Liver (tissue), 8 donors: ENCODE measurements at regions not wholly inside any gene's neighbourhood (a gene's known extent, or its start where the extent isn't known, plus 50 kb on each side); places are given as distances from the start of the nearest gene placed in this dataset.

Source experiments
- DNase-seq: peaks from one replicate; pipeline ENCODE4 v3.0.0-alpha.2; 2017; ENCODE audit warnings: low spot score
- H3K27ac ChIP-seq, 2 donors: one replicate each; pipeline ENCODE4 v1.7.0; 2013; ENCODE audit warnings: inconsistent platforms in 2 of 2, low read length in 2 of 2, control low read depth in 1 of 2, low read depth in 1 of 2, mild to moderate bottlenecking in 1 of 2
- H3K27me3 ChIP-seq, 4 donors: one replicate each; pipeline versions ENCODE4 v1.6.1 to v1.7.0; 2013; ENCODE audit warnings: low read length in 3 of 4, inconsistent platforms in 1 of 4, mild to moderate bottlenecking in 1 of 4, moderate library complexity in 1 of 4; ENCODE audit not compliant: control insufficient read depth in 4 of 4, insufficient read depth in 4 of 4
- H3K36me3 ChIP-seq, 4 donors: one replicate each; pipeline versions ENCODE4 v1.6.1 to v1.7.0; 2013; ENCODE audit warnings: low read length in 3 of 4, mild to moderate bottlenecking in 3 of 4, low read depth in 1 of 4, moderate library complexity in 1 of 4; ENCODE audit not compliant: control insufficient read depth in 4 of 4, insufficient read depth in 3 of 4
- H3K4me1 ChIP-seq, 4 donors: one replicate each; pipeline versions ENCODE4 v1.6.1 to v1.7.0; 2013; ENCODE audit warnings: low read length in 3 of 4, mild to moderate bottlenecking in 3 of 4, moderate library complexity in 1 of 4; ENCODE audit not compliant: control insufficient read depth in 4 of 4, insufficient read depth in 4 of 4
- H3K4me3 ChIP-seq, 3 donors: one replicate each; pipeline versions ENCODE4 v1.6.1 to v1.7.0; 2013; ENCODE audit warnings: low read length in 3 of 3, control low read depth in 1 of 3, low read depth in 1 of 3, mild to moderate bottlenecking in 1 of 3
- H3K9ac ChIP-seq, 2 donors: one replicate each; pipeline ENCODE4 v1.7.0; 2013; ENCODE audit warnings: low read length in 2 of 2, mild to moderate bottlenecking in 2 of 2, moderate library complexity in 2 of 2, control low read depth in 1 of 2, low read depth in 1 of 2
- H3K9me3 ChIP-seq, 4 donors: one replicate each; pipeline versions ENCODE4 v1.6.1 to v1.7.0; 2013; ENCODE audit warnings: low read length in 3 of 4; ENCODE audit not compliant: control insufficient read depth in 4 of 4
- ATF3 ChIP-seq: IDR thresholded peaks from 2 replicates; pipeline ENCODE4 v1.6.1; 2016; ENCODE audit warnings: antibody characterized with exemption
- CTCF ChIP-seq: fragments of 150-350 bp; IDR thresholded peaks from 2 replicates; pipeline ENCODE4 v1.5.1; 2017; ENCODE audit warnings: improper control_type of control experiment, low read depth, low read length; ENCODE audit not compliant: missing input control
- EGR1 ChIP-seq, 2 donors: IDR thresholded peaks; 2 replicates each; pipeline ENCODE4 v1.6.1; 2016 to 2018; ENCODE audit warnings: antibody characterized with exemption in 2 of 2, low read depth in 2 of 2
- FOXA1 ChIP-seq: IDR thresholded peaks from 2 replicates; pipeline ENCODE4 v1.6.1; 2016; ENCODE audit warnings: antibody characterized with exemption
- FOXA2 ChIP-seq: IDR thresholded peaks from 2 replicates; pipeline ENCODE4 v1.6.1; 2016; ENCODE audit warnings: antibody characterized with exemption
- GABPA ChIP-seq, 2 donors: IDR thresholded peaks in 1 of 2; conservative IDR thresholded peaks in 1 of 2; 2 replicates each; pipeline ENCODE4 v1.6.1; 2016; ENCODE audit warnings: antibody characterized with exemption in 2 of 2, mild to moderate bottlenecking in 1 of 2, moderate library complexity in 1 of 2
- HNF4A ChIP-seq, 2 donors: conservative IDR thresholded peaks; 2 replicates each; pipeline ENCODE4 v1.6.1; 2016; ENCODE audit warnings: antibody characterized with exemption in 2 of 2, mild to moderate bottlenecking in 2 of 2
- HNF4G ChIP-seq: IDR thresholded peaks from 2 replicates; pipeline ENCODE4 v1.6.1; 2016; ENCODE audit warnings: antibody characterized with exemption
- JUND ChIP-seq, 2 donors: IDR thresholded peaks; 2 replicates each; pipeline ENCODE4 v1.6.1; 2016; ENCODE audit warnings: antibody characterized with exemption in 2 of 2
- MAX ChIP-seq: IDR thresholded peaks from 2 replicates; pipeline ENCODE4 v1.6.1; 2016; ENCODE audit warnings: antibody characterized with exemption
- NR2F2 ChIP-seq: IDR thresholded peaks from 2 replicates; pipeline ENCODE4 v1.6.1; 2016; ENCODE audit warnings: antibody characterized with exemption
- RAD21 ChIP-seq, 2 donors: IDR thresholded peaks; 2 replicates each; pipeline ENCODE4 v1.6.1; 2016; ENCODE audit warnings: antibody characterized with exemption in 2 of 2, mild to moderate bottlenecking in 2 of 2
- REST ChIP-seq: IDR thresholded peaks from 2 replicates; pipeline ENCODE4 v1.6.1; 2016; ENCODE audit warnings: antibody characterized with exemption, mild to moderate bottlenecking
- RXRA ChIP-seq, 2 donors: IDR thresholded peaks; 2 replicates each; pipeline ENCODE4 v1.6.1; 2017 to 2018; ENCODE audit warnings: antibody characterized with exemption in 2 of 2, mild to moderate bottlenecking in 1 of 2
- SP1 ChIP-seq: IDR thresholded peaks from 2 replicates; pipeline ENCODE4 v1.6.1; 2018; ENCODE audit warnings: antibody characterized with exemption, mild to moderate bottlenecking
- TAF1 ChIP-seq: conservative IDR thresholded peaks from 2 replicates; pipeline ENCODE4 v1.6.1; 2016; ENCODE audit warnings: antibody characterized with exemption, mild to moderate bottlenecking
- YY1 ChIP-seq: IDR thresholded peaks from 2 replicates; pipeline ENCODE4 v1.6.1; 2016; ENCODE audit warnings: antibody characterized with exemption, mild to moderate bottlenecking
- ZBTB33 ChIP-seq: IDR thresholded peaks from 2 replicates; pipeline ENCODE4 v1.6.1; 2016; ENCODE audit warnings: antibody characterized with exemption
- WGBS: extraction: QIAGEN DNeasy Blood & Tissue Kit; methylation state at CpG from one replicate; pipeline ENCODE4 v1.1.7; 2013; 5-methylcytosine and 5-hydroxymethylcytosine counted together
- donor health status: healthy.
- donor health status: healthy.
- donor health status: healthy.
- donor health status: healthy.
- donor health status: healthy.

- H3K4me3 ChIP-seq, result no peak overlapping the region
- WGBS, result 83% methylated on average over 3 of the region's 3 CpGs
- H3K27ac ChIP-seq, result no peak overlapping the region
- peaks cover 0 to 3% (median 0%) of the 10 kb centered on the region in 4 donors for H3K27me3 ChIP-seq
- peaks cover 0 to 2% (median 0%) of the 10 kb centered on the region in 4 donors for H3K9me3 ChIP-seq
- no peak overlapping the region for H3K9ac ChIP-seq
- DNase-seq, result no peak
- no peaks in the 10 kb centered on the region for H3K36me3 ChIP-seq
- H3K4me1 ChIP-seq, result no peaks in the 10 kb centered on the region
- TF ChIP-seq NR2F2 (no peak), ATF3 (no peak), HNF4A (conservative IDR thresholded peaks at IDR 0.05) (no peak), SP1 (no peak), YY1 (no peak), FOXA1 (no peak), RXRA (IDR thresholded peaks at IDR 0.05) (no peak), ZBTB33 (no peak), JUND (IDR thresholded peaks at IDR 0.05) (no peak), TAF1 (no peak), EGR1 (IDR thresholded peaks at IDR 0.05; ENCODE audit: low read depth in 2 of 2) (no peak), RAD21 (IDR thresholded peaks at IDR 0.05) (no peak), MAX (no peak), HNF4G (no peak), REST (no peak), FOXA2 (no peak), GABPA (IDR thresholded peaks at IDR 0.05 in 1 of 2, conservative IDR thresholded peaks at IDR 0.05 in 1 of 2) (no peak), CTCF (no peak)
These were observed 97.9 kb upstream of the TMEM72 start for GRCh38 chr10:44813201-44813600.
